Lower leg skin (tissue), 4 donors: ENCODE measurements at regions not wholly inside any gene's neighbourhood (a gene's known extent, or its start where the extent isn't known, plus 50 kb on each side); places are given as distances from the start of the nearest gene placed in this dataset.

Experiments
- DNase-seq, 2 donors: peaks; one replicate each; pipeline ENCODE4 v3.0.0-alpha.2; 2019; ENCODE audit warnings: low spot score in 2 of 2
- H3K4me3 ChIP-seq: fragments of 200-600 bp; sonication (generic); 2 replicates; pipeline ENCODE4 v1.5.1; 2017; ENCODE audit warnings: mild to moderate bottlenecking, low read depth; ENCODE audit not compliant: poor library complexity, severe bottlenecking
- CTCF ChIP-seq, 3 donors: fragments of 450-650 bp; IDR thresholded peaks; one replicate each; pipeline ENCODE4 v1.5.1; 2016; ENCODE audit warnings: antibody characterized with exemption in 3 of 3, mild to moderate bottlenecking in 3 of 3, moderate library complexity in 2 of 3
- POLR2A ChIP-seq, 2 donors: fragments of 450-650 bp; IDR thresholded peaks; one replicate each; pipeline ENCODE4 v1.6.1; 2016 to 2017; ENCODE audit warnings: antibody characterized with exemption in 2 of 2, mild to moderate bottlenecking in 1 of 2, moderate library complexity in 1 of 2
- WGBS, 2 donors: methylation state at CpG; one replicate each; pipeline ENCODE4 v1.1.5; 2018; 5-methylcytosine and 5-hydroxymethylcytosine counted together
- intact Hi-C: fragments of 100-400 bp; cut with DNase I; formaldehyde crosslinking; loops from one replicate; pipeline ENCODE4 v1.15.0; 2023; ENCODE audit warnings: low total_unique reads

GRCh38 chr10:78798976-78799730 lies 269.6 kb upstream of the ZMIZ1 start:
- TF ChIP-seq POLR2A (IDR thresholded peaks at IDR 0.05) (no peak), CTCF (IDR thresholded peaks at IDR 0.05) (no peak)
- no peak for DNase-seq
- no peak overlapping the region for H3K4me3 ChIP-seq
- 79 to 94% methylated on average over 6 of the region's 6 CpGs for WGBS, 2 donors
- intact Hi-C loops = no loop called here

GRCh38 chr10:78800006-78800405 lies 268.8 kb upstream of the ZMIZ1 start:
- TF ChIP-seq POLR2A (IDR thresholded peaks at IDR 0.05) = no peak
- WGBS, 2 donors = 90 to 92% methylated on average over 5 of the region's 5 CpGs
- intact Hi-C loops = no loop called here
- no peak overlapping the region for H3K4me3 ChIP-seq
- DNase-seq = peak in 1 of 2 donors; percentile 32

GRCh38 chr10:78800535-78801320 lies 268.0 kb upstream of the ZMIZ1 start:
- intact Hi-C loops = no loop called here
- DNase-seq = peak in 1 of 2 donors; percentile 74
- no peak overlapping the region for H3K4me3 ChIP-seq

GRCh38 chr10:78802431-78802830 lies 266.3 kb upstream of the ZMIZ1 start:
- intact Hi-C loops = no loop called here
- TF ChIP-seq POLR2A (IDR thresholded peaks at IDR 0.05) (no peak), CTCF (IDR thresholded peaks at IDR 0.05) (no peak)
- H3K4me3 ChIP-seq = no peak overlapping the region
- peak in 1 of 2 donors; percentile 83 for DNase-seq
- 29 to 37% methylated on average over 4 of the region's 4 CpGs for WGBS, 2 donors

More at GRCh38 chr10:78800535-78801320, 268.0 kb upstream of the ZMIZ1 start:
- 85 to 88% methylated on average over 10 of the region's 10 CpGs for WGBS, 2 donors
- TF ChIP-seq POLR2A (IDR thresholded peaks at IDR 0.05) (no peak), CTCF (IDR thresholded peaks at IDR 0.05) (no peak)

- TF ChIP-seq POLR2A (IDR thresholded peaks at IDR 0.05) (no peak), CTCF (IDR thresholded peaks at IDR 0.05) (no peak)
- WGBS, 2 donors = 29 to 31% methylated on average over 11 of the region's 11 CpGs
- peak; percentile 62 to 91 for DNase-seq
- no peak overlapping the region for H3K4me3 ChIP-seq
- intact Hi-C loops = no loop called here
Observed at GRCh38 chr10:78802866-78803265, 265.9 kb upstream of the ZMIZ1 start.

- 91 to 95% methylated on average over 8 of the region's 8 CpGs for WGBS, 2 donors
- TF ChIP-seq CTCF (IDR thresholded peaks at IDR 0.05) (no peak), POLR2A (IDR thresholded peaks at IDR 0.05) (no peak)
- no peak overlapping the region for H3K4me3 ChIP-seq
- peak in 1 of 2 donors; percentile 84 for DNase-seq
- intact Hi-C loops = no loop called here
Observed at GRCh38 chr10:78803710-78804109, 265.1 kb upstream of the ZMIZ1 start.
